ENCODE measurements at regions not wholly inside any gene's neighbourhood (a gene's known extent, or its start where the extent isn't known, plus 50 kb on each side); places are given as distances from the start of the nearest gene placed in this dataset.

- TF ChIP-seq ZBTB40 (IDR thresholded peaks at IDR 0.05; ENCODE audit: borderline replicate concordance): no peak
Observed at GRCh38 chr10:36026081-36026480, 384.0 kb upstream of the FZD8 start (continued).

DNA sequence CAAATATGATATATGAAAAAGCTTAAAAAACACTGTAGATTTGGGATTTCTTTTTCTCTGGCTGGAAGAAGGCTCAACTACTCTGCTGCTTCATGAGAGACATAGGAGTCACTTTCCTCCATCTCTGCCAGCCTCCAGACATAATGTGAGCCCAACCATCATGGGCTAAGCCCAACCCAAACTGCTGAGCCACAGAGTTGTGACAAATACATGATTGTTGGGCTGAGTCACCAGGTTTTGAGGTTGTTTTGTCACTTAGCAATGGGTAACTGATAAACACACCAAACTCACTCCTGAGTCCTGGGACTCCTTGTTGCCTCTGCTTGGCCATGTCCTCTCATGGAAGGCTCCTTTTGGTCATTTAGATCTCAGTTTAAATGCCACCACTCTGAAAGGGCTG lies 381.8 kb upstream of the FZD8 start:
- Histone ChIP-seq H3K4me2 (ENCODE audit: control insufficient read depth, insufficient read depth) (no peak overlapping the region), H3K36me3 (ENCODE audit: control insufficient read depth in 2 of 2, insufficient read depth in 2 of 2, low read length in 1 of 2) (no peaks in the 10 kb centered on the region), H3K27ac (ENCODE audit: control insufficient read depth, insufficient read depth) (no peak overlapping the region), H4K20me1 (ENCODE audit: control insufficient read depth, insufficient read depth) (no peaks in the 10 kb centered on the region), H3K4me3 (no peak overlapping the region), H3K27me3 (replicated peaks in 1 of 2; ENCODE audit: control insufficient read depth in 2 of 2, insufficient read depth in 2 of 2, low read length in 1 of 2) (no peaks in the 10 kb centered on the region), H3K4me1 (ENCODE audit: control insufficient read depth, insufficient read depth, low read length) (no peaks in the 10 kb centered on the region), H3K79me2 (ENCODE audit: control insufficient read depth, insufficient read depth, low read length) (no peaks in the 10 kb centered on the region), H2AFZ (ENCODE audit: control insufficient read depth, low read depth, low read length) (no peak overlapping the region), H3K9me3 (replicated peaks; ENCODE audit: control insufficient read depth, insufficient read depth, low read length) (no peaks in the 10 kb centered on the region), H3K9ac (ENCODE audit: control insufficient read depth, insufficient read depth, low read length) (no peak overlapping the region)
- ChIA-PET SMC1A (ENCODE audit: uncharacterized antibody, unreplicated experiment) (no interaction called here), RAD21 (ENCODE audit: unreplicated experiment) (no interaction called here), CTCF (no interaction called here), POLR2A (interaction anchor here (0.6 kb wide), 1 partner anchor 128 kb away, joined by 4 read pairs; no protein-coding TSS in a partner anchor)
- FAIRE-seq: no peak
- ATAC-seq: no peak
- TF ChIP-seq, protein P1, sequence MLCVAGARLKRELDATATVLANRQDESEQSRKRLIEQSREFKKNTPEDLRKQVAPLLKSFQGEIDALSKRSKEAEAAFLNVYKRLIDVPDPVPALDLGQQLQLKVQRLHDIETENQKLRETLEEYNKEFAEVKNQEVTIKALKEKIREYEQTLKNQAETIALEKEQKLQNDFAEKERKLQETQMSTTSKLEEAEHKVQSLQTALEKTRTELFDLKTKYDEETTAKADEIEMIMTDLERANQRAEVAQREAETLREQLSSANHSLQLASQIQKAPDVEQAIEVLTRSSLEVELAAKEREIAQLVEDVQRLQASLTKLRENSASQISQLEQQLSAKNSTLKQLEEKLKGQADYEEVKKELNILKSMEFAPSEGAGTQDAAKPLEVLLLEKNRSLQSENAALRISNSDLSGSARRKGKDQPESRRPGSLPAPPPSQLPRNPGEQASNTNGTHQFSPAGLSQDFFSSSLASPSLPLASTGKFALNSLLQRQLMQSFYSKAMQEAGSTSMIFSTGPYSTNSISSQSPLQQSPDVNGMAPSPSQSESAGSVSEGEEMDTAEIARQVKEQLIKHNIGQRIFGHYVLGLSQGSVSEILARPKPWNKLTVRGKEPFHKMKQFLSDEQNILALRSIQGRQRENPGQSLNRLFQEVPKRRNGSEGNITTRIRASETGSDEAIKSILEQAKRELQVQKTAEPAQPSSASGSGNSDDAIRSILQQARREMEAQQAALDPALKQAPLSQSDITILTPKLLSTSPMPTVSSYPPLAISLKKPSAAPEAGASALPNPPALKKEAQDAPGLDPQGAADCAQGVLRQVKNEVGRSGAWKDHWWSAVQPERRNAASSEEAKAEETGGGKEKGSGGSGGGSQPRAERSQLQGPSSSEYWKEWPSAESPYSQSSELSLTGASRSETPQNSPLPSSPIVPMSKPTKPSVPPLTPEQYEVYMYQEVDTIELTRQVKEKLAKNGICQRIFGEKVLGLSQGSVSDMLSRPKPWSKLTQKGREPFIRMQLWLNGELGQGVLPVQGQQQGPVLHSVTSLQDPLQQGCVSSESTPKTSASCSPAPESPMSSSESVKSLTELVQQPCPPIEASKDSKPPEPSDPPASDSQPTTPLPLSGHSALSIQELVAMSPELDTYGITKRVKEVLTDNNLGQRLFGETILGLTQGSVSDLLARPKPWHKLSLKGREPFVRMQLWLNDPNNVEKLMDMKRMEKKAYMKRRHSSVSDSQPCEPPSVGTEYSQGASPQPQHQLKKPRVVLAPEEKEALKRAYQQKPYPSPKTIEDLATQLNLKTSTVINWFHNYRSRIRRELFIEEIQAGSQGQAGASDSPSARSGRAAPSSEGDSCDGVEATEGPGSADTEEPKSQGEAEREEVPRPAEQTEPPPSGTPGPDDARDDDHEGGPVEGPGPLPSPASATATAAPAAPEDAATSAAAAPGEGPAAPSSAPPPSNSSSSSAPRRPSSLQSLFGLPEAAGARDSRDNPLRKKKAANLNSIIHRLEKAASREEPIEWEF (IDR thresholded peaks at IDR 0.05; ENCODE audit: insufficient replicate concordance, low read depth, low read length): no peak
- TF ChIP-seq RAD21 (IDR thresholded peaks at IDR 0.05; ENCODE audit: insufficient read depth, low read depth, low read length): no peak
- TF ChIP-seq CHD1 (IDR thresholded peaks at IDR 0.05; ENCODE audit: low read depth, low read length): no peak
- TF ChIP-seq NR2F1 (conservative IDR thresholded peaks at IDR 0.05): no peak
- TF ChIP-seq BACH1 (IDR thresholded peaks at IDR 0.05; ENCODE audit: borderline replicate concordance): no peak
- TF ChIP-seq RAD51 (IDR thresholded peaks at IDR 0.05): no peak
- TF ChIP-seq IKZF2 (IDR thresholded peaks at IDR 0.05): no peak
- intact Hi-C loops (cut with micrococcal nuclease; ENCODE audit: unreplicated experiment) (no loop called here), in situ Hi-C loops (cut with MboI) (no loop called here)
- no TSS peak for BruUV-seq (replicated peaks)
- no peak for DNase-seq (ENCODE audit: low read depth, low spot score)
